GM23338 (cell line): ENCODE measurements at regions not wholly inside any gene's neighbourhood (a gene's known extent, or its start where the extent isn't known, plus 50 kb on each side); places are given as distances from the start of the nearest gene placed in this dataset.

Experiments
- ATAC-seq: fragments of 200-7000 bp; cut with Tn5 transposase; 3 replicates; pipeline ENCODE4 v1.9.1; 2020
- DNase-seq: peaks from one replicate; pipeline ENCODE4 v3.0.0-alpha.2; 2015; ENCODE audit warnings: low spot score
- H2AFZ ChIP-seq: fragments of 200-600 bp; sonication (generic); 2 replicates; pipeline ENCODE4 v1.8.0; 2016; ENCODE audit warnings: antibody characterized with exemption, mild to moderate bottlenecking, moderate library complexity
- H3F3A ChIP-seq: fragments of 200-600 bp; sonication (generic); replicated peaks from 2 replicates; pipeline ENCODE4 v1.8.0; 2017; ENCODE audit warnings: antibody characterized with exemption, mixed run types, low read depth
- H3K27ac ChIP-seq: fragments of 200-600 bp; sonication (generic); 2 replicates; pipeline ENCODE4 v1.6.1; 2016; ENCODE audit warnings: low read depth
- H3K27me3 ChIP-seq: fragments of 200-600 bp; sonication (generic); 2 replicates; pipeline ENCODE4 v1.8.0; 2016; ENCODE audit warnings: mild to moderate bottlenecking, mixed run types, moderate library complexity; ENCODE audit not compliant: insufficient read depth
- H3K36me3 ChIP-seq: fragments of 200-600 bp; sonication (generic); 2 replicates; pipeline ENCODE4 v1.8.0; 2016; ENCODE audit warnings: mild to moderate bottlenecking; ENCODE audit not compliant: insufficient read depth
- H3K4me1 ChIP-seq: fragments of 200-600 bp; sonication (generic); 2 replicates; pipeline ENCODE4 v1.8.0; 2016; ENCODE audit warnings: mild to moderate bottlenecking, moderate library complexity; ENCODE audit not compliant: insufficient read depth
- H3K4me2 ChIP-seq: fragments of 200-600 bp; sonication (generic); 2 replicates; pipeline ENCODE4 v1.7.1; 2017; ENCODE audit warnings: mixed run types
- H3K4me3 ChIP-seq: fragments of 200-600 bp; sonication (generic); 2 replicates; pipeline ENCODE4 v1.6.1; 2016; ENCODE audit warnings: mixed run types
- H3K79me2 ChIP-seq: fragments of 200-600 bp; sonication (generic); replicated peaks from 2 replicates; pipeline ENCODE4 v1.8.0; 2017; ENCODE audit warnings: mild to moderate bottlenecking; ENCODE audit not compliant: insufficient read depth
- H3K9me2 ChIP-seq: fragments of 200-600 bp; sonication (generic); 2 replicates; pipeline ENCODE4 v1.8.0; 2017; ENCODE audit not compliant: insufficient read depth
- H4K20me1 ChIP-seq: fragments of 200-600 bp; sonication (generic); replicated peaks from 2 replicates; pipeline ENCODE4 v1.8.0; 2017; ENCODE audit warnings: mild to moderate bottlenecking; ENCODE audit not compliant: insufficient read depth
- H3K27ac Mint-ChIP-seq: 2 replicates; pipeline ENCODE4 v1.8.0; 2020; ENCODE audit warnings: inconsistent platforms, mild to moderate bottlenecking, moderate library complexity, mixed read lengths
- H3K27me3 Mint-ChIP-seq: 3 replicates; pipeline ENCODE4 v1.8.0; 2022; ENCODE audit warnings: low read depth, mild to moderate bottlenecking, moderate library complexity, mixed read lengths, inconsistent platforms; ENCODE audit not compliant: insufficient read depth, poor library complexity
- H3K36me3 Mint-ChIP-seq: 3 replicates; pipeline ENCODE4 v1.8.0; 2021; ENCODE audit warnings: low read depth, mild to moderate bottlenecking, inconsistent platforms, moderate library complexity, mixed read lengths
- H3K4me1 Mint-ChIP-seq: 3 replicates; pipeline ENCODE4 v1.8.0; 2020; ENCODE audit warnings: mild to moderate bottlenecking, inconsistent platforms, mixed read lengths
- H3K4me3 Mint-ChIP-seq: 3 replicates; pipeline ENCODE4 v1.8.0; 2021; ENCODE audit warnings: moderate library complexity, mild to moderate bottlenecking, inconsistent platforms, mixed read lengths
- H3K9me3 Mint-ChIP-seq: 3 replicates; pipeline ENCODE4 v1.8.0; 2020; ENCODE audit warnings: moderate library complexity, mild to moderate bottlenecking, inconsistent platforms, mixed read lengths
- CREB1 ChIP-seq: fragments of 250-450 bp; sonication (Bioruptor Pico); IDR thresholded peaks from 2 replicates; pipeline ENCODE4 v1.5.0; 2020; ENCODE audit warnings: low read depth, mild to moderate bottlenecking, moderate library complexity
- CTCF ChIP-seq, 2 experiments: fragments of 200-600 bp in 1 of 2; sonication (generic) in 1 of 2; conservative IDR thresholded peaks; 2 replicates each; pipeline versions ENCODE4 v1.5.1 to v1.6.1; 2016 to 2017; ENCODE audit warnings: antibody characterized with exemption in 2 of 2, low read depth in 2 of 2, mild to moderate bottlenecking in 2 of 2, moderate library complexity in 1 of 2
- ETS1 ChIP-seq: IDR thresholded peaks from 2 replicates; pipeline ENCODE4 v1.6.1; 2016; ENCODE audit warnings: antibody characterized with exemption
- EZH2 ChIP-seq: fragments of 200-600 bp; sonication (generic); IDR thresholded peaks from one replicate; pipeline ENCODE4 v1.8.0; 2017; ENCODE audit warnings: antibody characterized with exemption, mild to moderate bottlenecking, low read depth; ENCODE audit not compliant: unreplicated experiment
- EZH2phosphoT487 ChIP-seq: fragments of 200-600 bp; sonication (generic); IDR thresholded peaks from one replicate; pipeline ENCODE4 v1.8.1; 2018; ENCODE audit warnings: antibody characterized with exemption; ENCODE audit not compliant: unreplicated experiment
- JUNB ChIP-seq: IDR thresholded peaks from one replicate; pipeline ENCODE4 v1.6.1; 2016; ENCODE audit warnings: antibody characterized with exemption; ENCODE audit not compliant: unreplicated experiment
- NANOG ChIP-seq: IDR thresholded peaks from 2 replicates; pipeline ENCODE4 v1.6.1; 2016; ENCODE audit warnings: antibody characterized with exemption, borderline replicate concordance
- POLR2AphosphoS5 ChIP-seq: IDR thresholded peaks from 2 replicates; pipeline ENCODE4 v1.6.1; 2016; ENCODE audit warnings: antibody characterized with exemption, low read depth
- REST ChIP-seq: IDR thresholded peaks from one replicate; pipeline ENCODE4 v1.6.1; 2018; ENCODE audit warnings: antibody characterized with exemption; ENCODE audit not compliant: unreplicated experiment
- STAT1 ChIP-seq: IDR thresholded peaks from one replicate; pipeline ENCODE4 v1.6.1; 2016; ENCODE audit warnings: antibody characterized with exemption; ENCODE audit not compliant: unreplicated experiment
- ZNF114 ChIP-seq: fragments of 250-450 bp; sonication (Bioruptor Pico); IDR thresholded peaks from 2 replicates; pipeline ENCODE4 v1.5.0; 2020; ENCODE audit warnings: mild to moderate bottlenecking, moderate library complexity
- ZNF331 ChIP-seq: fragments of 250-450 bp; sonication (Bioruptor Pico); IDR thresholded peaks from 2 replicates; pipeline ENCODE4 v1.5.0; 2020; ENCODE audit warnings: low read depth, mild to moderate bottlenecking, moderate library complexity
- TF ChIP-seq, protein P1 (sequence below): fragments of 250-450 bp; sonication (Bioruptor Pico); IDR thresholded peaks from 2 replicates; pipeline ENCODE4 v1.5.0; 2020; ENCODE audit warnings: mild to moderate bottlenecking, moderate library complexity

GRCh38 chr15:47412802-47413201 is 304.5 kb upstream of the SEMA6D start:
- Mint-ChIP-seq H3K27me3 (peaks cover 2% of the 10 kb centered on the region), H3K36me3 (no peaks in the 10 kb centered on the region), H3K9me3 (no peaks in the 10 kb centered on the region), H3K4me3 (no peak overlapping the region), H3K4me1 (peaks cover 28% of the 10 kb centered on the region), H3K27ac (no peak overlapping the region)
- Histone ChIP-seq H3K36me3 (no peaks in the 10 kb centered on the region), H4K20me1 (no peaks in the 10 kb centered on the region), H3K4me2 (no peak overlapping the region), H3K9me2 (no peaks in the 10 kb centered on the region), H3K27me3 (no peaks in the 10 kb centered on the region), H3F3A (no peaks in the 10 kb centered on the region), H3K4me3 (no peak overlapping the region), H3K79me2 (no peaks in the 10 kb centered on the region), H2AFZ (no peak overlapping the region), H3K4me1 (peaks cover 8% of the 10 kb centered on the region), H3K27ac (no peak overlapping the region)
- no peak for DNase-seq
- no peak for ATAC-seq
- no peak for TF ChIP-seq JUNB
- TF ChIP-seq ETS1, result no peak
- no peak for TF ChIP-seq ZNF331 (CRISPR knock-in tag)
- TF ChIP-seq NANOG, result no peak
- TF ChIP-seq STAT1, result no peak
- TF ChIP-seq POLR2AphosphoS5, result no peak
- no peak for TF ChIP-seq CREB1 (CRISPR knock-in tag)
- no peak for TF ChIP-seq REST
- TF ChIP-seq ZNF114, result no peak
- TF ChIP-seq, protein P1, sequence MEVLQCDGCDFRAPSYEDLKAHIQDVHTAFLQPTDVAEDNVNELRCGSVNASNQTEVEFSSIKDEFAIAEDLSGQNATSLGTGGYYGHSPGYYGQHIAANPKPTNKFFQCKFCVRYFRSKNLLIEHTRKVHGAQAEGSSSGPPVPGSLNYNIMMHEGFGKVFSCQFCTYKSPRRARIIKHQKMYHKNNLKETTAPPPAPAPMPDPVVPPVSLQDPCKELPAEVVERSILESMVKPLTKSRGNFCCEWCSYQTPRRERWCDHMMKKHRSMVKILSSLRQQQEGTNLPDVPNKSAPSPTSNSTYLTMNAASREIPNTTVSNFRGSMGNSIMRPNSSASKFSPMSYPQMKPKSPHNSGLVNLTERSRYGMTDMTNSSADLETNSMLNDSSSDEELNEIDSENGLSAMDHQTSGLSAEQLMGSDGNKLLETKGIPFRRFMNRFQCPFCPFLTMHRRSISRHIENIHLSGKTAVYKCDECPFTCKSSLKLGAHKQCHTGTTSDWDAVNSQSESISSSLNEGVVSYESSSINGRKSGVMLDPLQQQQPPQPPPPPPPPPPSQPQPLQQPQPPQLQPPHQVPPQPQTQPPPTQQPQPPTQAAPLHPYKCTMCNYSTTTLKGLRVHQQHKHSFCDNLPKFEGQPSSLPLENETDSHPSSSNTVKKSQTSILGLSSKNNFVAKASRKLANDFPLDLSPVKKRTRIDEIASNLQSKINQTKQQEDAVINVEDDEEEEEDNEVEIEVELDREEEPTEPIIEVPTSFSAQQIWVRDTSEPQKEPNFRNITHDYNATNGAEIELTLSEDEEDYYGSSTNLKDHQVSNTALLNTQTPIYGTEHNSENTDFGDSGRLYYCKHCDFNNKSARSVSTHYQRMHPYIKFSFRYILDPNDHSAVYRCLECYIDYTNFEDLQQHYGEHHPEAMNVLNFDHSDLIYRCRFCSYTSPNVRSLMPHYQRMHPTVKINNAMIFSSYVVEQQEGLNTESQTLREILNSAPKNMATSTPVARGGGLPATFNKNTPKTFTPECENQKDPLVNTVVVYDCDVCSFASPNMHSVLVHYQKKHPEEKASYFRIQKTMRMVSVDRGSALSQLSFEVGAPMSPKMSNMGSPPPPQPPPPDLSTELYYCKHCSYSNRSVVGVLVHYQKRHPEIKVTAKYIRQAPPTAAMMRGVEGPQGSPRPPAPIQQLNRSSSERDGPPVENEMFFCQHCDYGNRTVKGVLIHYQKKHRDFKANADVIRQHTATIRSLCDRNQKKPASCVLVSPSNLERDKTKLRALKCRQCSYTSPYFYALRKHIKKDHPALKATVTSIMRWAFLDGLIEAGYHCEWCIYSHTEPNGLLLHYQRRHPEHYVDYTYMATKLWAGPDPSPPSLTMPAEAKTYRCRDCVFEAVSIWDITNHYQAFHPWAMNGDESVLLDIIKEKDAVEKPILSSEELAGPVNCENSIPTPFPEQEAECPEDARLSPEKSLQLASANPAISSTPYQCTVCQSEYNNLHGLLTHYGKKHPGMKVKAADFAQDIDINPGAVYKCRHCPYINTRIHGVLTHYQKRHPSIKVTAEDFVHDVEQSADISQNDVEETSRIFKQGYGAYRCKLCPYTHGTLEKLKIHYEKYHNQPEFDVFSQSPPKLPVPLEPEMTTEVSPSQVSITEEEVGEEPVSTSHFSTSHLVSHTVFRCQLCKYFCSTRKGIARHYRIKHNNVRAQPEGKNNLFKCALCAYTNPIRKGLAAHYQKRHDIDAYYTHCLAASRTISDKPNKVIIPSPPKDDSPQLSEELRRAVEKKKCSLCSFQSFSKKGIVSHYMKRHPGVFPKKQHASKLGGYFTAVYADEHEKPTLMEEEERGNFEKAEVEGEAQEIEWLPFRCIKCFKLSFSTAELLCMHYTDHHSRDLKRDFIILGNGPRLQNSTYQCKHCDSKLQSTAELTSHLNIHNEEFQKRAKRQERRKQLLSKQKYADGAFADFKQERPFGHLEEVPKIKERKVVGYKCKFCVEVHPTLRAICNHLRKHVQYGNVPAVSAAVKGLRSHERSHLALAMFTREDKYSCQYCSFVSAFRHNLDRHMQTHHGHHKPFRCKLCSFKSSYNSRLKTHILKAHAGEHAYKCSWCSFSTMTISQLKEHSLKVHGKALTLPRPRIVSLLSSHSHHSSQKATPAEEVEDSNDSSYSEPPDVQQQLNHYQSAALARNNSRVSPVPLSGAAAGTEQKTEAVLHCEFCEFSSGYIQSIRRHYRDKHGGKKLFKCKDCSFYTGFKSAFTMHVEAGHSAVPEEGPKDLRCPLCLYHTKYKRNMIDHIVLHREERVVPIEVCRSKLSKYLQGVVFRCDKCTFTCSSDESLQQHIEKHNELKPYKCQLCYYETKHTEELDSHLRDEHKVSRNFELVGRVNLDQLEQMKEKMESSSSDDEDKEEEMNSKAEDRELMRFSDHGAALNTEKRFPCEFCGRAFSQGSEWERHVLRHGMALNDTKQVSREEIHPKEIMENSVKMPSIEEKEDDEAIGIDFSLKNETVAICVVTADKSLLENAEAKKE (CRISPR knock-in tag), result no peak
- no peak for TF ChIP-seq EZH2phosphoT487
- no peak for TF ChIP-seq EZH2
- no peak for TF ChIP-seq CTCF (conservative IDR thresholded peaks at IDR 0.05; ENCODE audit: low read depth in 2 of 2)
